H9 (cell line): ENCODE measurements at regions not wholly inside any gene's neighbourhood (a gene's known extent, or its start where the extent isn't known, plus 50 kb on each side); places are given as distances from the start of the nearest gene placed in this dataset.

ENCODE experiments used
- DNase-seq: peaks from one replicate; pipeline ENCODE4 v3.0.0-alpha.2; 2017
- H2AFZ ChIP-seq: one replicate; pipeline ENCODE4 v1.6.1; 2013; ENCODE audit warnings: mild to moderate bottlenecking, low read length, control low read depth, moderate library complexity
- H2AK5ac ChIP-seq: 2 replicates; pipeline ENCODE4 v1.6.1; 2013; ENCODE audit warnings: low read length, control low read depth, mixed read lengths; ENCODE audit not compliant: insufficient read length
- H2BK120ac ChIP-seq: one replicate; pipeline ENCODE4 v1.6.1; 2013; ENCODE audit warnings: low read depth, mild to moderate bottlenecking, low read length, control low read depth, inconsistent platforms; ENCODE audit not compliant: poor library complexity, severe bottlenecking
- H2BK12ac ChIP-seq: 2 replicates; pipeline ENCODE4 v1.6.1; 2013; ENCODE audit warnings: low read length, control low read depth, mixed read lengths, low read depth; ENCODE audit not compliant: insufficient read length
- H2BK15ac ChIP-seq: 2 replicates; pipeline ENCODE4 v1.6.1; 2013; ENCODE audit warnings: low read depth, low read length, control low read depth
- H2BK20ac ChIP-seq: one replicate; pipeline ENCODE4 v1.6.1; 2013; ENCODE audit warnings: low read depth, mild to moderate bottlenecking, low read length, control low read depth, inconsistent platforms; ENCODE audit not compliant: poor library complexity, severe bottlenecking
- H2BK5ac ChIP-seq: 2 replicates; pipeline ENCODE4 v1.6.1; 2013; ENCODE audit warnings: low read length, control low read depth, mixed read lengths; ENCODE audit not compliant: insufficient read length
- H3K14ac ChIP-seq: 2 replicates; pipeline ENCODE4 v1.6.1; 2013; ENCODE audit warnings: low read length, control low read depth; ENCODE audit not compliant: insufficient read depth
- H3K18ac ChIP-seq: 2 replicates; pipeline ENCODE4 v1.6.1; 2013; ENCODE audit warnings: low read depth, mild to moderate bottlenecking, mixed read lengths, low read length, control low read depth; ENCODE audit not compliant: insufficient read length
- H3K23ac ChIP-seq: 2 replicates; pipeline ENCODE4 v1.6.1; 2013; ENCODE audit warnings: low read length, control low read depth, mixed read lengths, low read depth; ENCODE audit not compliant: insufficient read length
- H3K23me2 ChIP-seq: 2 replicates; pipeline ENCODE4 v1.6.1; 2013; ENCODE audit warnings: low read depth, mild to moderate bottlenecking, mixed read lengths, low read length, control low read depth; ENCODE audit not compliant: insufficient read length, poor library complexity, severe bottlenecking
- H3K27ac ChIP-seq: 2 replicates; pipeline ENCODE4 v1.5.1; 2013; ENCODE audit warnings: low read length, control low read depth, mixed read lengths, low read depth; ENCODE audit not compliant: insufficient read length
- H3K27me3 ChIP-seq: 2 replicates; pipeline ENCODE4 v1.6.1; 2013; ENCODE audit warnings: low read length, control low read depth, inconsistent platforms; ENCODE audit not compliant: insufficient read depth
- H3K4ac ChIP-seq: 2 replicates; pipeline ENCODE4 v1.6.1; 2013; ENCODE audit warnings: low read depth, mild to moderate bottlenecking, control low read depth, inconsistent platforms, low read length, moderate library complexity
- H3K4me1 ChIP-seq: 2 replicates; pipeline ENCODE4 v1.6.1; 2013; ENCODE audit warnings: low read length, control low read depth, inconsistent platforms; ENCODE audit not compliant: insufficient read depth
- H3K4me2 ChIP-seq: 2 replicates; pipeline ENCODE4 v1.6.1; 2013; ENCODE audit warnings: low read length, control low read depth, mixed read lengths; ENCODE audit not compliant: insufficient read length, insufficient read depth
- H3K56ac ChIP-seq: 2 replicates; pipeline ENCODE4 v1.6.1; 2013; ENCODE audit warnings: low read depth, mild to moderate bottlenecking, mixed read lengths, low read length, control low read depth; ENCODE audit not compliant: insufficient read length
- H3K79me1 ChIP-seq: 2 replicates; pipeline ENCODE4 v1.6.1; 2013; ENCODE audit warnings: low read depth, mild to moderate bottlenecking, moderate library complexity, low read length, control low read depth, inconsistent platforms; ENCODE audit not compliant: insufficient read depth, poor library complexity, severe bottlenecking
- H3K79me2 ChIP-seq: 2 replicates; pipeline ENCODE4 v1.6.1; 2013; ENCODE audit warnings: low read length, control low read depth, inconsistent platforms; ENCODE audit not compliant: insufficient read depth
- H3K9ac ChIP-seq: 2 replicates; pipeline ENCODE4 v1.6.1; 2013; ENCODE audit warnings: low read length, control low read depth, mixed read lengths; ENCODE audit not compliant: insufficient read length; ENCODE audit errors: extremely low read depth
- H3K9me3 ChIP-seq: one replicate; pipeline ENCODE4 v1.6.1; 2013; ENCODE audit warnings: low read depth, low read length, inconsistent platforms; ENCODE audit not compliant: control insufficient read depth
- H3T11ph ChIP-seq: one replicate; pipeline ENCODE4 v1.6.1; 2013; ENCODE audit warnings: mild to moderate bottlenecking, low read length, control low read depth, inconsistent platforms
- H4K20me1 ChIP-seq: one replicate; pipeline ENCODE4 v1.6.1; 2013; ENCODE audit not compliant: control insufficient read depth, insufficient read length, insufficient read depth
- H4K5ac ChIP-seq: 2 replicates; pipeline ENCODE4 v1.6.1; 2013; ENCODE audit warnings: low read depth, mild to moderate bottlenecking, mixed read lengths, low read length, control low read depth; ENCODE audit not compliant: insufficient read length
- H4K8ac ChIP-seq: replicated peaks from 2 replicates; pipeline ENCODE4 v1.6.1; 2013; ENCODE audit warnings: low read length, control low read depth, mixed read lengths, low read depth; ENCODE audit not compliant: insufficient read length
- H4K91ac ChIP-seq: 2 replicates; pipeline ENCODE4 v1.6.1; 2013; ENCODE audit warnings: low read depth, mild to moderate bottlenecking, moderate library complexity, mixed read lengths, low read length, control low read depth; ENCODE audit not compliant: insufficient read length
- H3K27ac Mint-ChIP-seq, 3 experiments: 2 replicates in 2 of 3; 3 replicates in 1 of 3; pipeline ENCODE4 v1.8.0; 2020 to 2021; ENCODE audit warnings: mixed read lengths in 3 of 3, mild to moderate bottlenecking in 1 of 3, moderate library complexity in 1 of 3
- H3K27me3 Mint-ChIP-seq: 2 replicates; pipeline ENCODE4 v1.8.0; 2021; ENCODE audit warnings: low read depth, mild to moderate bottlenecking, moderate library complexity, mixed read lengths
- H3K36me3 Mint-ChIP-seq, 3 experiments: 2 replicates in 2 of 3; 3 replicates in 1 of 3; pipeline ENCODE4 v1.8.0; 2020 to 2021; ENCODE audit warnings: low read depth in 3 of 3, mixed read lengths in 3 of 3; ENCODE audit not compliant: insufficient read depth in 1 of 3
- H3K4me1 Mint-ChIP-seq, 2 experiments: 2 replicates each; pipeline ENCODE4 v1.8.0; 2020; ENCODE audit warnings: mixed read lengths in 2 of 2
- H3K4me3 Mint-ChIP-seq, 2 experiments: 2 replicates in 1 of 2; 3 replicates in 1 of 2; pipeline ENCODE4 v1.8.0; 2020 to 2021; ENCODE audit warnings: mild to moderate bottlenecking in 2 of 2, mixed read lengths in 2 of 2, moderate library complexity in 1 of 2
- H3K9me3 Mint-ChIP-seq, 2 experiments: 2 replicates in 1 of 2; 3 replicates in 1 of 2; pipeline ENCODE4 v1.8.0; 2020; ENCODE audit warnings: mild to moderate bottlenecking in 2 of 2, mixed read lengths in 2 of 2, moderate library complexity in 1 of 2
- CTCF ChIP-seq: fragments of 200-600 bp; sonication (generic); conservative IDR thresholded peaks from 3 replicates; pipeline ENCODE4 v1.8.0; 2021; ENCODE audit warnings: antibody characterized with exemption, mild to moderate bottlenecking
- WGBS: extraction: QIAGEN DNeasy Blood & Tissue Kit; methylation state at CpG from one replicate; pipeline ENCODE4 v1.1.7; 2013; ENCODE audit warnings: missing lambda C conversion rate, low lambda C conversion rate, mixed read lengths; ENCODE audit not compliant: insufficient read length; ENCODE audit errors: extremely low coverage; 5-methylcytosine and 5-hydroxymethylcytosine counted together

GRCh38 chr6:167679790-167680604, 146.7 kb upstream of the AFDN start:
- Histone ChIP-seq H3K23ac (no peak overlapping the region), H4K91ac (no peak overlapping the region), H3K23me2 (peaks cover 5% of the 10 kb centered on the region), H2BK20ac (no peak overlapping the region), H2AK5ac (no peak overlapping the region), H2AFZ (no peak overlapping the region), H3K56ac (no peak overlapping the region), H3K14ac (no peak overlapping the region), H3K4me2 (no peak overlapping the region), H2BK15ac (no peak overlapping the region), H3K4ac (no peak overlapping the region), H3K79me1 (no peaks in the 10 kb centered on the region), H3K9ac (no peak overlapping the region), H3K4me1 (peaks cover 3% of the 10 kb centered on the region; the same call in 1 of the 2 replicates), H4K8ac (no peak overlapping the region), H4K20me1 (no peaks in the 10 kb centered on the region), H3K9me3 (no peaks in the 10 kb centered on the region), H2BK12ac (no peak overlapping the region), H3K27ac (no peak overlapping the region), H4K5ac (no peak overlapping the region), H3K79me2 (no peaks in the 10 kb centered on the region), H3T11ph (no peak overlapping the region), H3K18ac (no peak overlapping the region), H2BK120ac (no peak overlapping the region), H2BK5ac (no peak overlapping the region), H3K27me3 (no peaks in the 10 kb centered on the region)
- DNase-seq, result no peak
- H3K27me3 Mint-ChIP-seq, result peaks cover 72% of the 10 kb centered on the region
- H3K4me3 Mint-ChIP-seq, result peak overlapping the region in 1 of 2 experiments; percentile 62; a peak in 2 of 5 replicates
- peak overlapping the region in 1 of 3 experiments; percentile 40; a peak in 1 of 7 replicates for H3K27ac Mint-ChIP-seq
- H3K9me3 Mint-ChIP-seq, result peaks cover 0 to 3% of the 10 kb centered on the region in 2 experiments; a peak in 1 of 5 replicates
- WGBS, result no CpG with 5 or more reads among the region's 15 CpGs
- TF ChIP-seq CTCF, result no peak
- H3K4me1 Mint-ChIP-seq, result peaks cover 46 to 47% of the 10 kb centered on the region in 2 experiments
- H3K36me3 Mint-ChIP-seq, result peaks cover 0 to 5% (median 0%) of the 10 kb centered on the region in 3 experiments; a peak in 3 of 7 replicates
